NCI-H1694 treated with DMSO at 0.1 percent for 48 hours (cell line): ENCODE measurements at regions not wholly inside any gene's neighbourhood (a gene's known extent, or its start where the extent isn't known, plus 50 kb on each side); places are given as distances from the start of the nearest gene placed in this dataset.

Source experiments
- DNase-seq: peaks from one replicate; lab custom pipeline; 2025; lab: John Stamatoyannopoulos, UW

GRCh38 chr18:55166260-55166598 is 207.0 kb upstream of the CCDC68 start:
- DNase-seq = no peak

- no peak for DNase-seq
These were observed 204.3 kb upstream of the CCDC68 start for GRCh38 chr18:55163550-55163949.

- DNase-seq = no peak
These were observed 202.7 kb upstream of the CCDC68 start for GRCh38 chr18:55161916-55162315.

- DNase-seq = no peak
These were observed 199.8 kb upstream of the CCDC68 start for GRCh38 chr18:55159027-55159426.

- no peak for DNase-seq
These were observed 199.3 kb upstream of the CCDC68 start for GRCh38 chr18:55158570-55158969.

GRCh38 chr18:55153346-55153745 is 194.1 kb upstream of the CCDC68 start:
- no peak for DNase-seq

- no peak for DNase-seq
These were observed 193.5 kb upstream of the CCDC68 start for GRCh38 chr18:55152801-55153200.

GRCh38 chr18:55149994-55150393 is 190.7 kb upstream of the CCDC68 start:
- DNase-seq = no peak

- no peak for DNase-seq
These were observed 188.5 kb upstream of the CCDC68 start for GRCh38 chr18:55147791-55148190.

GRCh38 chr18:55144193-55144930 is 185.1 kb upstream of the CCDC68 start:
- DNase-seq = no peak

- no peak for DNase-seq
These were observed 183.1 kb upstream of the CCDC68 start for GRCh38 chr18:55142410-55142809.

- no peak for DNase-seq
These were observed 182.1 kb upstream of the CCDC68 start for GRCh38 chr18:55141318-55141717.

- no peak for DNase-seq
These were observed 180.6 kb upstream of the CCDC68 start for GRCh38 chr18:55139836-55140235.

GRCh38 chr18:55139307-55139706 is 180.0 kb upstream of the CCDC68 start:
- no peak for DNase-seq

GRCh38 chr18:55138401-55138800 is 179.1 kb upstream of the CCDC68 start:
- no peak for DNase-seq

GRCh38 chr18:55137602-55138001 is 178.3 kb upstream of the CCDC68 start:
- no peak for DNase-seq

GRCh38 chr18:55136864-55137263 is 177.6 kb upstream of the CCDC68 start:
- no peak for DNase-seq

- DNase-seq = no peak
These were observed 177.0 kb upstream of the CCDC68 start for GRCh38 chr18:55136258-55136657.

- no peak for DNase-seq
These were observed 174.1 kb upstream of the CCDC68 start for GRCh38 chr18:55133378-55133777.

- no peak for DNase-seq
These were observed 169.2 kb upstream of the CCDC68 start for GRCh38 chr18:55128437-55128836.

GRCh38 chr18:55124078-55124763 is 165.0 kb upstream of the CCDC68 start:
- no peak for DNase-seq

- DNase-seq = no peak
These were observed 164.1 kb upstream of the CCDC68 start for GRCh38 chr18:55123361-55123760.

- no peak for DNase-seq
These were observed 162.3 kb upstream of the CCDC68 start for GRCh38 chr18:55121397-55122170.
